Naive thymus-derived CD8-positive, alpha-beta T cell (primary cell): ENCODE measurements at regions not wholly inside any gene's neighbourhood (a gene's known extent, or its start where the extent isn't known, plus 50 kb on each side); places are given as distances from the start of the nearest gene placed in this dataset.

ENCODE experiments used
- ATAC-seq, 2 donors: fragments of 150-1000 bp; cut with Tn5 transposase in 1 of 2; sonication (Bioruptor Pico), chemical (Tn5 transposase) in 1 of 2; 1 replicate in 1 of 2; 2 replicates in 1 of 2; pipeline ENCODE4 v1.10.0; 2021; ENCODE audit warnings: mild to moderate bottlenecking in 2 of 2, moderate library complexity in 2 of 2
- POLR2A ChIA-PET: fragments of 350-600 bp; sonication (Branson Sonifier 250); formaldehyde crosslinking; loops from one replicate; lab custom pipeline; 2021; ENCODE audit warnings: antibody characterized with exemption; lab: Charles Lee
- DNase-seq, 10 donors: peaks; one replicate each; pipeline versions ENCODE4 v3.0.0 to v3.0.0-alpha.2; 2020 to 2022
- H3K27ac Mint-ChIP-seq, 10 donors: one replicate each; pipeline ENCODE4 v1.8.0; 2020 to 2022; ENCODE audit warnings: mild to moderate bottlenecking in 10 of 10, mixed read lengths in 10 of 10, moderate library complexity in 4 of 10, inconsistent platforms in 1 of 10
- H3K27me3 Mint-ChIP-seq, 5 donors: one replicate each; pipeline ENCODE4 v1.8.0; 2021 to 2022; ENCODE audit warnings: mixed read lengths in 5 of 5
- H3K36me3 Mint-ChIP-seq, 3 donors: one replicate each; pipeline ENCODE4 v1.8.0; 2020 to 2022; ENCODE audit warnings: mixed read lengths in 3 of 3, mild to moderate bottlenecking in 2 of 3, inconsistent platforms in 1 of 3
- H3K4me1 Mint-ChIP-seq, 4 donors: one replicate each; pipeline ENCODE4 v1.8.0; 2021 to 2022; ENCODE audit warnings: mixed read lengths in 4 of 4
- H3K4me3 Mint-ChIP-seq, 10 donors: one replicate each; pipeline ENCODE4 v1.8.0; 2020 to 2022; ENCODE audit warnings: mild to moderate bottlenecking in 10 of 10, mixed read lengths in 10 of 10, moderate library complexity in 6 of 10, inconsistent platforms in 1 of 10
- H3K9me3 Mint-ChIP-seq, 9 donors: one replicate each; pipeline ENCODE4 v1.8.0; 2020 to 2022; ENCODE audit warnings: mixed read lengths in 9 of 9, mild to moderate bottlenecking in 3 of 9, inconsistent platforms in 1 of 9, moderate library complexity in 1 of 9

- no peak for DNase-seq
- Mint-ChIP-seq H3K27ac (no peak overlapping the region), H3K4me1 (no peaks in the 10 kb centered on the region), H3K27me3 (no peaks in the 10 kb centered on the region), H3K36me3 (no peaks in the 10 kb centered on the region), H3K4me3 (no peak overlapping the region), H3K9me3 (peaks cover 0 to 6% (median 3%) of the 10 kb centered on the region in 9 donors)
- ATAC-seq, result no peak
- POLR2A ChIA-PET, result no interaction called here
These were observed 136.0 kb upstream of the NRSN1 start for GRCh38 chr6:23989885-23990533.

DNA sequence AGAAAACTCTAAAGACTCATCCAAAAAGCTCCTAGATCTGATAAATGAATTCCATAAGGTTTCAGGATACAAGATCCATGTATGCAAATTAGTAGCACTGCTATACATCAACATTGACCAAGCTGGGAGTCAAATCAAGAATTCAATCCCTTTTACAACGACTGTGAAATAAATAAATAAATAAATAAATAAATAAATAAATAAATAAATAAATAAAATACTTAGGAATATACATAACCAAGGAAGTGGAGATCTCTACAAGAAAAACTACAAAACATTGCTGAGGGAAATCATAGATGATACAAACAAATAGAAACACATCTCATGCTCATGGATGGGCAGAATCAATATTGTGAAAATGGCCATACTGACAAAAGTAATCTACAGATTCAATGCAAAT lies 132.0 kb upstream of the NRSN1 start:
- Mint-ChIP-seq H3K27me3 (peaks cover 0 to 3% (median 0%) of the 10 kb centered on the region in 5 donors), H3K4me1 (no peaks in the 10 kb centered on the region), H3K27ac (no peak overlapping the region), H3K36me3 (no peaks in the 10 kb centered on the region), H3K4me3 (no peak overlapping the region), H3K9me3 (peaks cover 0 to 15% (median 4%) of the 10 kb centered on the region in 9 donors)
- ATAC-seq (no peak), DNase-seq (no peak)
- POLR2A ChIA-PET, result no interaction called here

GRCh38 chr6:24004062-24004461 lies 122.0 kb upstream of the NRSN1 start:
- no peaks in the 10 kb centered on the region for H3K36me3 Mint-ChIP-seq
- no peak overlapping the region for H3K27ac Mint-ChIP-seq
- no peak for DNase-seq
- peaks cover 0 to 9% (median 2%) of the 10 kb centered on the region in 5 donors for H3K27me3 Mint-ChIP-seq
- POLR2A ChIA-PET, result no interaction called here
- H3K4me3 Mint-ChIP-seq, result no peak overlapping the region
- no peaks in the 10 kb centered on the region for H3K4me1 Mint-ChIP-seq
- peaks cover 0 to 5% (median 0%) of the 10 kb centered on the region in 9 donors for H3K9me3 Mint-ChIP-seq
- ATAC-seq, result no peak

DNA sequence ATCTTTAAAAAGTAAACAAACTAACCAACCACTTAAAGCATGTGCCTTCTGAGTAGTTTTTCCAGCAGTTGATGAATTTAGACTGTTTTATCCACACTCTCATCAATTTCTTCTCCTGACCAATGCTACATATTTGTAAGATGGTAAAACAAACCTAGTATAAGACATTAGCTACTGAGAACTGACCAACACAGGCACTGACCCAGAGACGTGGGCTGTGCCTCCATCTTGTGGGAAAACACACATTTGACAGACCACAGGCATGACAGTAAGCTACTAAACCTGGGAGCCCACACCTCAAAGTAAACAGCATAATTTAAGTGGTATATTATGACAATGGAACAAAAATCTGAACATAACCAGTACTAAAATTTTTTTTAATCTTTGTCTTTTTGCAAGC lies 121.4 kb upstream of the NRSN1 start:
- no peaks in the 10 kb centered on the region for H3K36me3 Mint-ChIP-seq

DNA sequence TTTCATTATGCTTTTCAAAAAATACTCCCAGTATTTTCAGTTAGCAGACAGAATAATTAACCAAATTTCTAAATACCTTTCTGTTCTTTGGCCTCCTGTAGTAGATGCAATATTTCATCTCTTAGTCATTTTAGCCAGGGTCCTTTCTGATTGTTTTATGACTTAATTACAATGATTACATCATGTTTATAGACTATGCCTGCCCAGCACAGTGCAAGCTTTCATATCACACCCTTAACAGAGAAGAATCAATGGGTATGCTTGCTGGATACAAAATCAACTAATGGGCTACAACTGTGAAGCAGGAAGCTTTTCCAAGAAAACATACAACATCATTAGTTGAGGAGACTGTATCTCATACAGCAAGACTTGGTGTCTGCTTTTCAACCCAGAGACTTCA lies 119.8 kb upstream of the NRSN1 start:
- POLR2A ChIA-PET, result no interaction called here
- Mint-ChIP-seq H3K36me3 (no peaks in the 10 kb centered on the region), H3K4me1 (no peaks in the 10 kb centered on the region), H3K27me3 (peaks cover 0 to 9% (median 4%) of the 10 kb centered on the region in 5 donors), H3K9me3 (peaks cover 0 to 7% (median 0%) of the 10 kb centered on the region in 9 donors), H3K4me3 (no peak overlapping the region), H3K27ac (no peak overlapping the region)
- no peak for ATAC-seq
- DNase-seq, result no peak

More for the DNA sequence above, 121.4 kb upstream of the NRSN1 start:
- POLR2A ChIA-PET, result no interaction called here
- peaks cover 0 to 9% (median 2%) of the 10 kb centered on the region in 5 donors for H3K27me3 Mint-ChIP-seq
- no peak for ATAC-seq
- H3K27ac Mint-ChIP-seq, result no peak overlapping the region
- DNase-seq, result no peak
- H3K4me3 Mint-ChIP-seq, result no peak overlapping the region
- peaks cover 0 to 5% (median 0%) of the 10 kb centered on the region in 9 donors for H3K9me3 Mint-ChIP-seq
- H3K4me1 Mint-ChIP-seq, result no peaks in the 10 kb centered on the region

GRCh38 chr6:24009319-24009718 lies 116.7 kb upstream of the NRSN1 start:
- no peaks in the 10 kb centered on the region for H3K4me1 Mint-ChIP-seq
- DNase-seq, result no peak
- ATAC-seq, result no peak
- peaks cover 0 to 11% (median 0%) of the 10 kb centered on the region in 5 donors for H3K27me3 Mint-ChIP-seq
- POLR2A ChIA-PET, result no interaction called here
- peaks cover 0 to 6% (median 0%) of the 10 kb centered on the region in 3 donors for H3K36me3 Mint-ChIP-seq
- H3K4me3 Mint-ChIP-seq, result no peak overlapping the region
- peaks cover 0 to 17% (median 0%) of the 10 kb centered on the region in 9 donors for H3K9me3 Mint-ChIP-seq
- H3K27ac Mint-ChIP-seq, result no peak overlapping the region

DNA sequence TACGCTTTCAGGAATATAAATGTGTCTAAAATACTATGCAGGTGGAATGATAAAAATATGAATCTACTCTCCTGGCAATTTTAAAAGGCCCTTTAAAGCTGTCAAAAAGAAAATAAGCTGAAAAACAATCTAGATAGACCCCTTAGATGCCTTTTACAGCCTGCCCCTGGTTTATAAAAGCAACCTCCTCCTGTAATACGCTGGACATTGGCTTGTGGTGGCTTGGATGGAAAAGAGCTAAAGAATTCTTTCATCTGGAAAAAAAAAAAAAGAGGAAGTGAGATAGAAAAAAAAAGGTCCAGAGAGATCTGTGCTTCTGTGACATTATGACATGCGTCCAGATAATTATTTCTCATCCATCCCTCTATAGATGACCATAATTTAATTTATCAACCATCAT lies 115.9 kb upstream of the NRSN1 start:
- Mint-ChIP-seq H3K27ac (no peak overlapping the region), H3K4me1 (no peaks in the 10 kb centered on the region), H3K27me3 (peaks cover 0 to 11% (median 0%) of the 10 kb centered on the region in 5 donors), H3K9me3 (peaks cover 0 to 18% (median 0%) of the 10 kb centered on the region in 9 donors), H3K36me3 (peaks cover 0 to 6% (median 0%) of the 10 kb centered on the region in 3 donors), H3K4me3 (no peak overlapping the region)
- ATAC-seq (no peak), DNase-seq (no peak)
- POLR2A ChIA-PET, result no interaction called here

- H3K4me1 Mint-ChIP-seq, result no peaks in the 10 kb centered on the region
- H3K4me3 Mint-ChIP-seq, result no peak overlapping the region
- peaks cover 0 to 6% (median 0%) of the 10 kb centered on the region in 3 donors for H3K36me3 Mint-ChIP-seq
- ATAC-seq, result no peak
- DNase-seq, result no peak
- H3K27ac Mint-ChIP-seq, result no peak overlapping the region
- POLR2A ChIA-PET, result no interaction called here
- H3K27me3 Mint-ChIP-seq, result peaks cover 0 to 11% (median 0%) of the 10 kb centered on the region in 5 donors
- H3K9me3 Mint-ChIP-seq, result peaks cover 0 to 20% (median 4%) of the 10 kb centered on the region in 9 donors
These were observed 109.7 kb upstream of the NRSN1 start for GRCh38 chr6:24016286-24016685.

DNA sequence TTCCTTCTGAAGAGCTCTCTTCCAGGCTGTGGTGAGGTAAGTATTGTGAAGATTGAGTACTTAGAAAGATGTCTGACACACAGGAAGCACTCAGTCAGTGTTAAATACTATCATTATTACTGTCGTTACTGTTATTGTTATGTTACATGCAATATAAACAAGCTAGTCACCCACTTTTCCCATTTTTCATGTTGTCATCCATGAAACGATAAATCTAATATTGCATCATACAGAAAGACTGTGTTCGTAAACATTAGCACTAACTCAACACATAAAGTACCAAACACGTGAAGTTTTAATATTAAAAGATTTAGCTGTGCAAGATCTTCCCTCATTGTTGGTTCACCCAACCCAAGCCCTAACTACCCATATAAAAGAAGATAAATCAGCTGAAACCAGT lies 109.2 kb upstream of the NRSN1 start:
- POLR2A ChIA-PET, result no interaction called here
- no peak for ATAC-seq
- DNase-seq, result no peak
- H3K4me1 Mint-ChIP-seq, result no peaks in the 10 kb centered on the region
- no peak overlapping the region for H3K27ac Mint-ChIP-seq
- H3K4me3 Mint-ChIP-seq, result no peak overlapping the region
- peaks cover 0 to 6% (median 0%) of the 10 kb centered on the region in 3 donors for H3K36me3 Mint-ChIP-seq
- peaks cover 0 to 12% (median 0%) of the 10 kb centered on the region in 5 donors for H3K27me3 Mint-ChIP-seq
- H3K9me3 Mint-ChIP-seq, result peaks cover 0 to 19% (median 4%) of the 10 kb centered on the region in 9 donors

GRCh38 chr6:24019393-24019792 lies 106.6 kb upstream of the NRSN1 start:
- H3K27me3 Mint-ChIP-seq, result peaks cover 0 to 26% (median 2%) of the 10 kb centered on the region in 5 donors
- no peaks in the 10 kb centered on the region for H3K4me1 Mint-ChIP-seq
- H3K9me3 Mint-ChIP-seq, result peaks cover 0 to 12% (median 5%) of the 10 kb centered on the region in 9 donors
- H3K27ac Mint-ChIP-seq, result no peak overlapping the region
- ATAC-seq, result no peak
- POLR2A ChIA-PET, result no interaction called here
- DNase-seq, result no peak
- no peaks in the 10 kb centered on the region for H3K36me3 Mint-ChIP-seq
- no peak overlapping the region for H3K4me3 Mint-ChIP-seq

- no peaks in the 10 kb centered on the region for H3K4me1 Mint-ChIP-seq
- POLR2A ChIA-PET, result no interaction called here
- H3K9me3 Mint-ChIP-seq, result peaks cover 0 to 12% (median 5%) of the 10 kb centered on the region in 9 donors
- H3K27me3 Mint-ChIP-seq, result peaks cover 0 to 26% (median 2%) of the 10 kb centered on the region in 5 donors
- no peaks in the 10 kb centered on the region for H3K36me3 Mint-ChIP-seq
- ATAC-seq (no peak), DNase-seq (no peak)
- H3K27ac Mint-ChIP-seq, result no peak overlapping the region
- H3K4me3 Mint-ChIP-seq, result no peak overlapping the region
These were observed 106.2 kb upstream of the NRSN1 start for GRCh38 chr6:24019830-24020229.

DNA sequence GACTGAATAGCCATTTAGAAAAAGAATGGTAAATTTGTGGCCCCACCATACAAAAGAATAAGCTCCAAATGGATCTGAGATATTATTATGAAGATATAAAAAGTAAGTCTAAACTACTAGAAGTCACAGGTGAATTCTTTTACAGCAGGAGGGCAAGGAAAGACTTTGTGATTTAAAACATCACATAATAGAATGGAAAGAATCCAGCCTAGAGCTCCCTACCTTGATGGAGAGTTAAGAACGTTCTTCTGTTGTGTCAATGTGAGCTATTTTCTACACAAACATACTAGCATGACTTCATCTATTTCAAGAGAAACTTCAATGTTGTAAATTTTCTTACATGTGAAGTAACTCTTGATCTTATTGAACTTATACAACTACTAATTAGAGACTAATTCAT lies 100.0 kb upstream of the NRSN1 start:
- ATAC-seq, result no peak
- H3K4me1 Mint-ChIP-seq, result no peaks in the 10 kb centered on the region
- no peak for DNase-seq
- no peak overlapping the region for H3K4me3 Mint-ChIP-seq
- peaks cover 5 to 28% (median 11%) of the 10 kb centered on the region in 9 donors for H3K9me3 Mint-ChIP-seq
- H3K36me3 Mint-ChIP-seq, result peaks cover 0 to 10% (median 0%) of the 10 kb centered on the region in 3 donors
- H3K27me3 Mint-ChIP-seq, result peaks cover 0 to 26% (median 4%) of the 10 kb centered on the region in 5 donors
- POLR2A ChIA-PET, result no interaction called here
- no peak overlapping the region for H3K27ac Mint-ChIP-seq

- Mint-ChIP-seq H3K27me3 (peaks cover 0 to 8% (median 1%) of the 10 kb centered on the region in 5 donors), H3K4me1 (no peaks in the 10 kb centered on the region), H3K9me3 (peaks cover 7 to 50% (median 17%) of the 10 kb centered on the region in 9 donors), H3K36me3 (peaks cover 0 to 10% (median 0%) of the 10 kb centered on the region in 3 donors), H3K4me3 (no peak overlapping the region), H3K27ac (no peak overlapping the region)
- ATAC-seq (no peak), DNase-seq (no peak)
- POLR2A ChIA-PET, result no interaction called here
These were observed 94.5 kb upstream of the NRSN1 start for GRCh38 chr6:24031496-24031895.
